Keratinocyte (primary cell): ENCODE measurements at regions not wholly inside any gene's neighbourhood (a gene's known extent, or its start where the extent isn't known, plus 50 kb on each side); places are given as distances from the start of the nearest gene placed in this dataset.

Experiments
- DNase-seq: peaks from one replicate; pipeline ENCODE4 v3.0.0-alpha.2; 2011; ENCODE audit warnings: low read depth, missing footprints, low spot score
- FAIRE-seq: peaks from 2 replicates; lab custom pipeline; 2011; peaks lifted over from hg19 to GRCh38; lab: Jason Lieb, UNC
- H2AFZ ChIP-seq: 2 replicates; pipeline ENCODE4 v1.6.0; 2012; ENCODE audit warnings: low read length, control low read depth, inconsistent platforms; ENCODE audit not compliant: control insufficient read depth
- H3K27ac ChIP-seq: 2 replicates; pipeline ENCODE4 v1.5.1; 2011; ENCODE audit warnings: low read length; ENCODE audit not compliant: control insufficient read depth, insufficient read depth
- H3K27me3 ChIP-seq: 3 replicates; pipeline ENCODE4 v1.6.0; 2011; ENCODE audit warnings: low read length; ENCODE audit not compliant: control insufficient read depth, insufficient read depth; ENCODE audit errors: extremely low read depth
- H3K36me3 ChIP-seq, 2 experiments: 2 replicates in 1 of 2; 3 replicates in 1 of 2; pipeline ENCODE4 v1.5.1; 2011; ENCODE audit warnings: low read length in 2 of 2, mild to moderate bottlenecking in 1 of 2; ENCODE audit not compliant: control insufficient read depth in 2 of 2, insufficient read depth in 2 of 2; ENCODE audit errors: extremely low read depth in 1 of 2
- H3K4me1 ChIP-seq: 3 replicates; pipeline ENCODE4 v1.5.1; 2011; ENCODE audit warnings: low read length; ENCODE audit not compliant: control insufficient read depth, insufficient read depth; ENCODE audit errors: extremely low read depth
- H3K4me2 ChIP-seq: 3 replicates; pipeline ENCODE4 v1.6.0; 2011; ENCODE audit warnings: low read depth, low read length; ENCODE audit not compliant: control insufficient read depth, insufficient read depth; ENCODE audit errors: extremely low read depth
- H3K4me3 ChIP-seq, 3 experiments: fragments of 200-600 bp in 1 of 3; sonication (generic) in 1 of 3; 2 replicates in 2 of 3; 3 replicates in 1 of 3; pipeline ENCODE4 v1.5.1; 2011 to 2016; ENCODE audit warnings: low read length in 3 of 3, mild to moderate bottlenecking in 3 of 3, control low read depth in 2 of 3, inconsistent platforms in 1 of 3, low read depth in 1 of 3, mixed read lengths in 1 of 3, mixed run types in 1 of 3, moderate library complexity in 1 of 3; ENCODE audit not compliant: control insufficient read depth in 2 of 3, insufficient read depth in 2 of 3; ENCODE audit errors: extremely low read depth in 1 of 3
- H3K79me2 ChIP-seq: 2 replicates; pipeline ENCODE4 v1.6.0; 2012; ENCODE audit warnings: low read length; ENCODE audit not compliant: control insufficient read depth, insufficient read depth
- H3K9ac ChIP-seq: 3 replicates; pipeline ENCODE4 v1.6.0; 2011; ENCODE audit warnings: low read length; ENCODE audit not compliant: control insufficient read depth, insufficient read depth; ENCODE audit errors: extremely low read depth
- H3K9me1 ChIP-seq: 3 replicates; pipeline ENCODE4 v1.6.0; 2011; ENCODE audit warnings: low read length; ENCODE audit not compliant: control insufficient read depth, insufficient read depth; ENCODE audit errors: extremely low read depth
- H3K9me3 ChIP-seq: 2 replicates; pipeline ENCODE4 v1.5.1; 2012; ENCODE audit warnings: low read depth, low read length; ENCODE audit not compliant: control insufficient read depth
- H4K20me1 ChIP-seq: 3 replicates; pipeline ENCODE4 v1.6.0; 2011; ENCODE audit warnings: low read length; ENCODE audit not compliant: control insufficient read depth, insufficient read depth; ENCODE audit errors: extremely low read depth
- CTCF ChIP-seq, 3 experiments: IDR thresholded peaks in 1 of 3; conservative IDR thresholded peaks in 1 of 3; optimal IDR thresholded peaks in 1 of 3; 2 replicates in 2 of 3; 3 replicates in 1 of 3; pipeline versions ENCODE3 to v1.5.1; 2011; ENCODE audit warnings: low read length in 3 of 3, mild to moderate bottlenecking in 3 of 3, moderate library complexity in 2 of 3, control low read depth in 1 of 3, inconsistent platforms in 1 of 3; ENCODE audit not compliant: insufficient read depth in 2 of 3; ENCODE audit errors: extremely low read depth in 1 of 3
- EZH2 ChIP-seq: IDR thresholded peaks from one replicate; pipeline ENCODE4 v1.6.1; 2012; ENCODE audit warnings: inconsistent platforms, mild to moderate bottlenecking, low read length, moderate library complexity
- dilution Hi-C: fragments of 300-500 bp; cut with MboI; formaldehyde crosslinking; loops from one replicate; pipeline ENCODE4 v1.7.0; 2020; ENCODE audit warnings: low sequenced_read_pairs; ENCODE audit not compliant: extremely low pct_ligation_motif_present

DNA sequence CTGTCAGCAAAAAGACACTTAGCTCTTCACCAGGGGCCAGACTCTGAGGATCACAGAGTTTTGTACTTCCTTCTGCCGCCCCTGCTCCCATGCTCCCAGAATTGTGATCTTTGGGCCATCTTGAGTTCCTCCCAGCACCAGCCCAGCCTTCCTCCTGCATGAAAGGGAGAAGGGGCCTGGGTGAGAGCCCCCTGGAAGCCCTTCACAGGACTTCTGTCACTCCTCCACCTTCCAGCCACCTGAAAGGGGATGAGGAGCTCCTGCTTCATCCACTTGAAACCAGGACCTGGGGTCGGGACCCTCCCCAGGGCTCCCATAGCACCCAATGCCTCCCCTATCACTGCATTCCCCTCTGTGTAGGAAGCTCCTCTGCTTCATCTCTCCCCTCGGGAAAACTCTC is 174.2 kb downstream of the BUD13 start:
- Histone ChIP-seq H3K27me3 (no peaks in the 10 kb centered on the region), H4K20me1 (no peaks in the 10 kb centered on the region), H3K4me1 (no peaks in the 10 kb centered on the region), H3K9ac (no peak overlapping the region), H3K4me2 (no peak overlapping the region), H3K9me1 (no peaks in the 10 kb centered on the region), H2AFZ (no peak overlapping the region), H3K79me2 (no peaks in the 10 kb centered on the region), H3K27ac (no peak overlapping the region), H3K4me3 (no peak overlapping the region), H3K9me3 (no peaks in the 10 kb centered on the region), H3K36me3 (no peaks in the 10 kb centered on the region)
- dilution Hi-C loops: no loop called here
- no peak for TF ChIP-seq CTCF (optimal IDR thresholded peaks at IDR 0.05 in 1 of 3, IDR thresholded peaks at IDR 0.05 in 1 of 3, conservative IDR thresholded peaks at IDR 0.05 in 1 of 3; ENCODE audit: extremely low read depth in 1 of 3, insufficient read depth in 2 of 3, low read length in 3 of 3)
- no peak for TF ChIP-seq EZH2
- DNase-seq (no peak), FAIRE-seq (no peak)

- Histone ChIP-seq H3K79me2 (no peaks in the 10 kb centered on the region), H3K9me1 (no peaks in the 10 kb centered on the region), H3K36me3 (no peaks in the 10 kb centered on the region), H4K20me1 (no peaks in the 10 kb centered on the region), H3K4me1 (no peaks in the 10 kb centered on the region), H2AFZ (no peak overlapping the region), H3K27ac (no peak overlapping the region), H3K4me3 (no peak overlapping the region), H3K4me2 (no peak overlapping the region), H3K27me3 (no peaks in the 10 kb centered on the region), H3K9me3 (no peaks in the 10 kb centered on the region), H3K9ac (no peak overlapping the region)
- FAIRE-seq: no peak
- TF ChIP-seq CTCF (optimal IDR thresholded peaks at IDR 0.05 in 1 of 3, IDR thresholded peaks at IDR 0.05 in 1 of 3, conservative IDR thresholded peaks at IDR 0.05 in 1 of 3; ENCODE audit: extremely low read depth in 1 of 3, insufficient read depth in 2 of 3, low read length in 3 of 3): no peak
- no peak for TF ChIP-seq EZH2
- dilution Hi-C loops: no loop called here
- no peak for DNase-seq
Measured at GRCh38 chr11:116598036-116598435, 174.8 kb downstream of the BUD13 start.
